Skeletal muscle satellite cell (primary cell): ENCODE measurements at regions not wholly inside any gene's neighbourhood (a gene's known extent, or its start where the extent isn't known, plus 50 kb on each side); places are given as distances from the start of the nearest gene placed in this dataset.

ENCODE experiments used
- H3K27me3 ChIP-seq: 2 replicates; pipeline ENCODE4 v1.7.0; 2013; ENCODE audit warnings: low read length; ENCODE audit not compliant: control insufficient read depth, insufficient read depth
- H3K36me3 ChIP-seq: 2 replicates; pipeline ENCODE4 v1.7.0; 2013; ENCODE audit warnings: mild to moderate bottlenecking, control low read depth, low read length; ENCODE audit not compliant: insufficient read depth
- H3K4me1 ChIP-seq: 2 replicates; pipeline ENCODE4 v1.7.0; 2013; ENCODE audit warnings: low read length; ENCODE audit not compliant: control insufficient read depth, insufficient read depth
- H3K4me2 ChIP-seq: 2 replicates; pipeline ENCODE4 v1.7.0; 2013; ENCODE audit warnings: mild to moderate bottlenecking, low read length
- H3K4me3 ChIP-seq: 2 replicates; pipeline ENCODE4 v1.7.0; 2013; ENCODE audit warnings: low read length
- H3K9ac ChIP-seq: 2 replicates; pipeline ENCODE4 v1.7.0; 2013; ENCODE audit warnings: mild to moderate bottlenecking, low read depth, low read length, moderate library complexity
- H3K9me3 ChIP-seq: replicated peaks from 2 replicates; pipeline ENCODE4 v1.7.0; 2013; ENCODE audit warnings: mild to moderate bottlenecking, control low read depth, low read length

DNA sequence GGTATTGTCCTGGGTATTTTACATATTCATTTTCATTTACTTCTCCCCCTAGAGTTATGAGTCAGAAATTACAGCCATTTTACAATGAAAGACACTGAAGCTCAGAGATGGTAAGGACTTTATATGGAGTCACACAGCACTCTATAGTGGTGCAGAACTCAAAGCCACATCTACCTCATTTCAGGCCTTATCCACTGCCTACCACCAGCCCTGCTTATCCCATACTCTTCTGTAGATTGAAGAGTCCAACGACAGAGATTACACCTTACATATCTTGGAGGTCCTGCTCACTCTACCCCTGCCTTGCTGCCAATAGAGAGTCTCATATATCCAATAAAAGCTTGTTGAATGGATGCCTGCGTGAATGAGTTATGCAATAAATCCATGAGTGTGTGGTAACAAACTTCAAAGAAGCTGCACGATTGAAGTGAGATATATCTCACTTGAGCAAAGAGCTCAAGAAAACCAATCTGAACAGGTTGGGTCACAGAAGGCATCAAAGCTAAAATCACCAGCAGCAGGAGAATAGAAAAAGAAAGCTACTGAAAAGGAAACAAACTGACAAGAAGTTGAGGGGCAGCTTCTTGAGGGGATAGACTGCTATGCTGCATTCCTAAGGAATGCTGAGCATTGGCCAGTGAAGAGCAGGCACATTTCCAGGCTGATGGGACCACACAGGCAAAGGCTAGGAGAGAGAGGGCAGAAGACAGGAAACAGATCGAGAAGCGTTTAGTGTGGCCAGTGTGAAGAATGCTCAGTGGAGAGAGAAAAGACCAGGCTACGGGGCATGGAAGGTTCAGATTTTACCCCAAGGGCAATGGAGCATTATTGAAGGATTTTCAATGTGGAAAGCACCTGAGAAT is 585.6 kb downstream of the DHX35 start:
- Histone ChIP-seq H3K4me3 (no peak overlapping the region), H3K9me3 (no peaks in the 10 kb centered on the region), H3K36me3 (no peaks in the 10 kb centered on the region), H3K4me2 (no peak overlapping the region), H3K9ac (no peak overlapping the region), H3K4me1 (no peaks in the 10 kb centered on the region), H3K27me3 (no peaks in the 10 kb centered on the region)

DNA sequence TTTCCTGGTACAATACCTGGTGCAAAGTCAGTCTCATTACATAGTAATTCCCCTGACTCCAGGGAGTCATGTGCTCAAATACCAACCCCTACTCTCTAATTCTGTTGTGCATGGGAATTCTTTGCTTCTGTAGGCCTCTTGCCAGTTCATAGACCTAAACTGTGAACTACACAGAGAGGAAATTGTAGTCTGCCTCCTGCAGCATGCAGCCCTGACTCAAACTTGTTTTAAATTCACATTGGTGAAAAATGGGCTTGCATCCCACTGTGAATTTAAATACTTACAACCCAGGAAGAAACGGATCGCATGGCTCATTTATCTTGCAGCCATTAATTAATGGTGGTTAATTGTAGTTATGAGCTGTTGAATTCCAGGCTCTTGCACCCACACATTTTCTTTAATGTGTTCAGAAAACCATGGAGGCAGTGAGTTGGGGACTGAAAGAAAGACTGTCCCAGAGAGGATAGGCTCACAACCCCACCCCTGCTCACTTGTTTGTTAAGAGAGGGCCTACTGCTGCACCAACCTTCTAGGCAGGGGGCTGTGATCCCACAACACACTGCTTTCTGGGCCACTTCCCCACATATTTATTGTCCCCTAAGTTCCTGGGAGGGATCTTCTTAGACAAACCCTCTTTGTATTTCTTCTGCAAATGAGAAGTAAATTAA is 579.1 kb downstream of the DHX35 start:
- Histone ChIP-seq H3K4me3 (no peak overlapping the region), H3K27me3 (no peaks in the 10 kb centered on the region), H3K9me3 (peaks cover 4% of the 10 kb centered on the region)

DNA sequence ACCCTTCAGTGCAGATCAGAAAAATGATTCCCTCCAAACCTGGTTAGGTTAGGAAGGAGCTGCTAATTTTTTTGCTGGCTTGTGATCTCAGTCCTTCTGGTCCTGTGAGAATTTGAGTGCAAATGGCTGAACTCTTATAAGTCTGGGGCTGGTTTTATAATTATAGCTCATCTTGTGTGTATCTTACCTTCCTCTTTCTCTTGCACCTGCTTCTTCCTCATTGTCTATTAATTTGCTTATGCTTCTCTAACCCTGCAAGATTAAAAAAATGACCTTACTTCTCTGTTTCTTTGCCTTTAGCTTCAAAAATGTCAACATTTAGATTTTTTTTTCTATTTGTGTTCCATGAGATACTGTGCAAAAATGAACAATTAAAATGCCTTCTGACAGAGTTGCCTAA is 576.2 kb downstream of the DHX35 start:
- peaks cover 4% of the 10 kb centered on the region for H3K9me3 ChIP-seq
- H3K4me3 ChIP-seq: no peak overlapping the region
- H3K27me3 ChIP-seq: no peaks in the 10 kb centered on the region
- no peaks in the 10 kb centered on the region for H3K4me1 ChIP-seq
- no peak overlapping the region for H3K9ac ChIP-seq
- no peak overlapping the region for H3K4me2 ChIP-seq
- no peaks in the 10 kb centered on the region for H3K36me3 ChIP-seq

More for the DNA sequence above, 579.1 kb downstream of the DHX35 start:
- Histone ChIP-seq H3K4me2 (no peak overlapping the region), H3K36me3 (no peaks in the 10 kb centered on the region), H3K9ac (no peak overlapping the region), H3K4me1 (no peaks in the 10 kb centered on the region)

DNA sequence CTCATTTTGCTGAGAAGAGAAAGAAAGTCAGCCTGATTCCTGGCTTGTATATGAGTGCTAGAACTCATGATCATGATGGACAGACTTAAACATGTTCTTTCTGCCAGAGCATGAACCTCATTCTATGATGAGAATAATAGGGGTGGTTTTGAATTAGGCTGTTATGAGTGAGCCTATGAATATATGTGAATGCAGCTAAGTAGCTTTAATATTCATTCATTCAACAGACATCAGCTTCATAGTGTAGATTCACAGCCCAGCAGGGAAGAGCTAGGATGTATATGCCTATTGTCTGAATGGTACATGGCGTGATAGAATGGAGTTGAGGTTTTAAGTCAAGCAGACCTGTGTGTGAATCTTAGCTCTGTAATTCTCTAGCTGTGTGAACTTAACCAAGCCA is 573.2 kb downstream of the DHX35 start:
- Histone ChIP-seq H3K27me3 (no peaks in the 10 kb centered on the region), H3K9ac (no peak overlapping the region), H3K4me2 (no peak overlapping the region), H3K36me3 (no peaks in the 10 kb centered on the region), H3K4me1 (no peaks in the 10 kb centered on the region), H3K4me3 (no peak overlapping the region), H3K9me3 (no peaks in the 10 kb centered on the region)

DNA sequence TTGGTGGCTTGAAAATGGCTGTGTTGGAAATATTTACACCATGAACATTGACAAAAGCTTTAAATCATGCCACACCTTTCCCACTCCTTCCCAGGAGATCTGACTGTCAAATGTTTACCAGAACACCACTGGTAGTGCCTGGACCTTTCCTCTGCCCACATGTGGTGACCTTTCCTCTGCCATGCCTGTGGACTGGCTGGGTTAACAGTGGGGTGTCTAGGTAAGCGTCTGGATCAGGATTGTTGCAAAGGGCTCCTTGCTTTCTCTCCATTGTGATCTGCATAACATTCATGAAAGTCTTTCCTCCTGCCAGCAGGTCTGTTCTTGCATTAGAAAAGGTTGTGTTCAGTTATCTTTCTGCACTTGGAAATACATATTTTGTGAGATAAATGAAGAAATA is 572.7 kb downstream of the DHX35 start:
- H3K4me3 ChIP-seq: no peak overlapping the region
- H3K9me3 ChIP-seq: no peaks in the 10 kb centered on the region
- no peaks in the 10 kb centered on the region for H3K4me1 ChIP-seq
- H3K27me3 ChIP-seq: no peaks in the 10 kb centered on the region
- H3K4me2 ChIP-seq: no peak overlapping the region
- no peak overlapping the region for H3K9ac ChIP-seq
- H3K36me3 ChIP-seq: no peaks in the 10 kb centered on the region

DNA sequence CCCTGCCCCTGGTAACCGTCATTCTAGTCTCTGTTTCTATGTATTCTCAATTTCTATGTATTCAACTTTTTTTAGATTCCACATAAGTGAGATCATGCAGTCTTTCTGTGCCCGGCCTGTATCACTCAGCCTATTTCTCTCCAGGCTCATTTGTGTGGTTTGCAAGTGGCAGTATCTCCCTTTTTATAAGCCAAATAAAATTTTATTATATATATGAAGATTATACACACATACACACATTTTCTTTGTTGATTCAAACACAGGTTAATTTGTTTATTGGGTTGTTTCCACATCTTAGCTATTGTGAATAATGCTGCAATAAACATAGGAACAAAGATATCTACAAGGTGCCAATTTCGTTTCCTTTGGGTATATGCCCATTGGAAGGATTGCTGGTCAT is 571.7 kb downstream of the DHX35 start:
- H3K4me2 ChIP-seq: no peak overlapping the region
- H3K27me3 ChIP-seq: no peaks in the 10 kb centered on the region
- no peaks in the 10 kb centered on the region for H3K4me1 ChIP-seq
- no peaks in the 10 kb centered on the region for H3K9me3 ChIP-seq
- no peaks in the 10 kb centered on the region for H3K36me3 ChIP-seq
- no peak overlapping the region for H3K9ac ChIP-seq
- no peak overlapping the region for H3K4me3 ChIP-seq

DNA sequence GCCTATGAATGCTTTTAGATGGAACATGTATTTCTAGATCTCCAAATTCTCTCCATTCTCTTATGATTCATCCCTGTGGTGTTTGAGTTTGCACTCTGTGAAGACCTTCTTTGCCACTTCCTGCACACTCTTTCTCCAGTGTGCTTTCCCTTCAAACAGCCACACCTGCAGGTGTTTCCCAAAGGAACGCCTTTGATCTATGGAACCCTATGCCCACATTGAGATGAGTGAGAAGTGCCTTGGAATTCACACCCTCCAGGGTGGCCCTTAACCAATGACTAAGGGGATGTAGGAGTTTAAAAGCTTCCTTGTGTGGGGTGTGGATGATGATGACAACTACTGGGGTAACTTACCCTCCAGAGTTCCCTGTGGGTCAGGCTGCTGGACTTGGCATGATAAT is 570.1 kb downstream of the DHX35 start:
- H3K9me3 ChIP-seq: no peaks in the 10 kb centered on the region
- H3K4me3 ChIP-seq: no peak overlapping the region
- no peak overlapping the region for H3K9ac ChIP-seq
- H3K36me3 ChIP-seq: no peaks in the 10 kb centered on the region
- H3K27me3 ChIP-seq: no peaks in the 10 kb centered on the region
- H3K4me2 ChIP-seq: no peak overlapping the region
- H3K4me1 ChIP-seq: no peaks in the 10 kb centered on the region

- no peak overlapping the region for H3K4me3 ChIP-seq
- no peak overlapping the region for H3K4me2 ChIP-seq
- H3K27me3 ChIP-seq: no peaks in the 10 kb centered on the region
- H3K9me3 ChIP-seq: no peaks in the 10 kb centered on the region
- H3K4me1 ChIP-seq: no peaks in the 10 kb centered on the region
- no peak overlapping the region for H3K9ac ChIP-seq
- H3K36me3 ChIP-seq: no peaks in the 10 kb centered on the region
Measured at GRCh38 chr20:39528436-39528835, 566.3 kb downstream of the DHX35 start.

GRCh38 chr20:39524371-39524911 is 562.3 kb downstream of the DHX35 start:
- no peak overlapping the region for H3K9ac ChIP-seq

DNA sequence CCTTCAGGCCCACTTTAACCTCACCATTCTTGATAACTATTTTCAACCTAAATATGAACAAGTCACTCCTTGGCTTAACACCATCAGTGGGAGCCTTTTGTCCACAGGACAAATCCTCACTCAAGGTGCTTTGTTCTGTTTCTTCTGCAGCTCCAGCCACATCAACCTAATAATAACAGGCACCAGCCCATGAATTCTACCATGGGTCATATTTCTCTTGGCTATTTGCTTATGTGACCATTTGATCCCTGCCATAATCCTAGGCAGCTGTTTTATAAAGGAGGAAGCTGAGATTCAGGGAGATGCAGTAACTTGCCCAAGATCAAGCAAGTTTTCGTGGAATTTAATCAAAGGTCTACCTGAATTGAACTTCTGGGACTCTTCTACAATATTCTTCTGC is 561.3 kb downstream of the DHX35 start:
- no peaks in the 10 kb centered on the region for H3K9me3 ChIP-seq
- H3K4me2 ChIP-seq: no peak overlapping the region
- no peak overlapping the region for H3K9ac ChIP-seq
- H3K4me3 ChIP-seq: no peak overlapping the region
- no peaks in the 10 kb centered on the region for H3K27me3 ChIP-seq
- no peaks in the 10 kb centered on the region for H3K4me1 ChIP-seq
- no peaks in the 10 kb centered on the region for H3K36me3 ChIP-seq

More at GRCh38 chr20:39524371-39524911, 562.3 kb downstream of the DHX35 start:
- H3K4me3 ChIP-seq: no peak overlapping the region
- H3K36me3 ChIP-seq: no peaks in the 10 kb centered on the region
- H3K9me3 ChIP-seq: no peaks in the 10 kb centered on the region
- no peak overlapping the region for H3K4me2 ChIP-seq
- H3K4me1 ChIP-seq: no peaks in the 10 kb centered on the region
- H3K27me3 ChIP-seq: no peaks in the 10 kb centered on the region

- Histone ChIP-seq H3K9me3 (no peaks in the 10 kb centered on the region), H3K4me2 (no peak overlapping the region), H3K9ac (no peak overlapping the region), H3K4me1 (no peaks in the 10 kb centered on the region), H3K36me3 (no peaks in the 10 kb centered on the region), H3K27me3 (no peaks in the 10 kb centered on the region), H3K4me3 (no peak overlapping the region)
Measured at GRCh38 chr20:39518654-39519053, 556.5 kb downstream of the DHX35 start.
